ENCODE measurements at regions not wholly inside any gene's neighbourhood (a gene's known extent, or its start where the extent isn't known, plus 50 kb on each side); places are given as distances from the start of the nearest gene placed in this dataset.

GRCh38 chr17:77266891-77267341, 126.1 kb downstream of the SEC14L1 start:
- Mint-ChIP-seq H3K27ac (no peak overlapping the region), H3K27me3 (peaks cover 3% of the 10 kb centered on the region), H3K36me3 (ENCODE audit: low read depth) (no peaks in the 10 kb centered on the region), H3K9me3 (no peaks in the 10 kb centered on the region), H3K4me1 (no peaks in the 10 kb centered on the region), H3K4me3 (no peak overlapping the region)
- intact Hi-C loops (cut with micrococcal nuclease): no loop called here
- no peak for DNase-seq

- intact Hi-C loops (cut with micrococcal nuclease): no loop called here
- Mint-ChIP-seq H3K9me3 (no peaks in the 10 kb centered on the region), H3K27ac (no peak overlapping the region), H3K4me1 (no peaks in the 10 kb centered on the region), H3K36me3 (ENCODE audit: low read depth) (no peaks in the 10 kb centered on the region), H3K4me3 (no peak overlapping the region), H3K27me3 (peaks cover 3% of the 10 kb centered on the region)
- no peak for DNase-seq
These were observed 129.2 kb downstream of the SEC14L1 start for GRCh38 chr17:77269696-77270681.

- intact Hi-C loops (cut with micrococcal nuclease): no loop called here
- Mint-ChIP-seq H3K4me3 (no peak overlapping the region), H3K4me1 (no peaks in the 10 kb centered on the region), H3K27me3 (peaks cover 9% of the 10 kb centered on the region), H3K9me3 (no peaks in the 10 kb centered on the region), H3K27ac (no peak overlapping the region), H3K36me3 (ENCODE audit: low read depth) (no peaks in the 10 kb centered on the region)
- DNase-seq: no peak
These were observed 130.6 kb downstream of the SEC14L1 start for GRCh38 chr17:77271411-77271810.

GRCh38 chr17:77273397-77274085, 132.8 kb downstream of the SEC14L1 start:
- no peak overlapping the region for H3K27ac Mint-ChIP-seq
- no peak for DNase-seq
- H3K4me1 Mint-ChIP-seq: no peaks in the 10 kb centered on the region
- peaks cover 16% of the 10 kb centered on the region for H3K27me3 Mint-ChIP-seq
- intact Hi-C loops (cut with micrococcal nuclease): no loop called here
- no peaks in the 10 kb centered on the region for H3K36me3 Mint-ChIP-seq (ENCODE audit: low read depth)
- H3K4me3 Mint-ChIP-seq: no peak overlapping the region
- H3K9me3 Mint-ChIP-seq: no peaks in the 10 kb centered on the region

- Mint-ChIP-seq H3K27me3 (peaks cover 17% of the 10 kb centered on the region), H3K4me1 (no peaks in the 10 kb centered on the region), H3K36me3 (ENCODE audit: low read depth) (no peaks in the 10 kb centered on the region), H3K27ac (no peak overlapping the region), H3K4me3 (no peak overlapping the region), H3K9me3 (no peaks in the 10 kb centered on the region)
- intact Hi-C loops (cut with micrococcal nuclease): no loop called here
- no peak for DNase-seq
These were observed 133.5 kb downstream of the SEC14L1 start for GRCh38 chr17:77274096-77274845.

- H3K36me3 Mint-ChIP-seq (ENCODE audit: low read depth): no peaks in the 10 kb centered on the region
- peaks cover 15% of the 10 kb centered on the region for H3K4me1 Mint-ChIP-seq
- peaks cover 50% of the 10 kb centered on the region for H3K27me3 Mint-ChIP-seq
- intact Hi-C loops (cut with micrococcal nuclease): loop anchor here (2.0 kb wide), 1 partner anchor 39 kb away; a partner anchor contains a TSS
- H3K4me3 Mint-ChIP-seq: peak overlapping the region; percentile 81
- no peak for DNase-seq
- H3K27ac Mint-ChIP-seq: no peak overlapping the region
- H3K9me3 Mint-ChIP-seq: no peaks in the 10 kb centered on the region
These were observed 138.9 kb downstream of the SEC14L1 start for GRCh38 chr17:77279448-77280303.

GRCh38 chr17:77280304-77281121, 139.7 kb downstream of the SEC14L1 start:
- peak overlapping the region; percentile 67 for H3K27ac Mint-ChIP-seq
- H3K4me1 Mint-ChIP-seq: peaks cover 15% of the 10 kb centered on the region
- peak; percentile 89 for DNase-seq
- no peaks in the 10 kb centered on the region for H3K36me3 Mint-ChIP-seq (ENCODE audit: low read depth)
- no peaks in the 10 kb centered on the region for H3K9me3 Mint-ChIP-seq
- H3K27me3 Mint-ChIP-seq: peaks cover 51% of the 10 kb centered on the region
- peak overlapping the region; percentile 81 for H3K4me3 Mint-ChIP-seq
- intact Hi-C loops (cut with micrococcal nuclease): loop anchor here (2.0 kb wide), 1 partner anchor 38 kb away; a partner anchor contains a TSS

- peak; percentile 86 for DNase-seq
- Mint-ChIP-seq H3K27me3 (peaks cover 47% of the 10 kb centered on the region), H3K9me3 (no peaks in the 10 kb centered on the region), H3K27ac (peak overlapping the region; percentile 67), H3K4me3 (peak overlapping the region; percentile 66), H3K4me1 (peaks cover 17% of the 10 kb centered on the region), H3K36me3 (ENCODE audit: low read depth) (no peaks in the 10 kb centered on the region)
- intact Hi-C loops (cut with micrococcal nuclease): loop anchor here (2.0 kb wide), 1 partner anchor 37 kb away; a partner anchor contains a TSS
These were observed 140.5 kb downstream of the SEC14L1 start for GRCh38 chr17:77281122-77281903.

GRCh38 chr17:77281904-77282367, 141.2 kb downstream of the SEC14L1 start:
- no peaks in the 10 kb centered on the region for H3K36me3 Mint-ChIP-seq (ENCODE audit: low read depth)
- peak; percentile 63 for DNase-seq
- H3K27me3 Mint-ChIP-seq: peaks cover 47% of the 10 kb centered on the region
- intact Hi-C loops (cut with micrococcal nuclease): loop anchor here (2.0 kb wide), 1 partner anchor 37 kb away; a partner anchor contains a TSS
- H3K27ac Mint-ChIP-seq: peak overlapping the region; percentile 67
- H3K4me3 Mint-ChIP-seq: peak overlapping the region; percentile 66
- no peaks in the 10 kb centered on the region for H3K9me3 Mint-ChIP-seq
- H3K4me1 Mint-ChIP-seq: peaks cover 17% of the 10 kb centered on the region

GRCh38 chr17:77282524-77283515, 142.1 kb downstream of the SEC14L1 start:
- peaks cover 17% of the 10 kb centered on the region for H3K4me1 Mint-ChIP-seq
- DNase-seq: peak; percentile 62
- peaks cover 44% of the 10 kb centered on the region for H3K27me3 Mint-ChIP-seq
- intact Hi-C loops (cut with micrococcal nuclease): no loop called here
- H3K4me3 Mint-ChIP-seq: peak overlapping the region; percentile 66
- H3K27ac Mint-ChIP-seq: peak overlapping the region; percentile 67
- no peaks in the 10 kb centered on the region for H3K36me3 Mint-ChIP-seq (ENCODE audit: low read depth)
- H3K9me3 Mint-ChIP-seq: no peaks in the 10 kb centered on the region

All from activated CD4-positive, alpha-beta T cell treated with anti-CD3 and anti-CD28 coated beads, Interleukin-2, amount 10 ng/mL, durations not matched to agents 24 days and 14 days (primary cell).